Loucy (cell line): ENCODE measurements at regions not wholly inside any gene's neighbourhood (a gene's known extent, or its start where the extent isn't known, plus 50 kb on each side); places are given as distances from the start of the nearest gene placed in this dataset.

Source experiments
- CTCF ChIP-seq: fragments of 200-600 bp; sonication (generic); conservative IDR thresholded peaks from 2 replicates; pipeline ENCODE4 v1.5.1; 2014; ENCODE audit warnings: mild to moderate bottlenecking, antibody characterized with exemption, low read length
- EZH2phosphoT487 ChIP-seq: fragments of 200-600 bp; IDR thresholded peaks from 2 replicates; pipeline ENCODE4 v1.6.1; 2018; ENCODE audit warnings: antibody characterized with exemption, mild to moderate bottlenecking, moderate library complexity, borderline replicate concordance

- no peak for TF ChIP-seq CTCF
- no peak for TF ChIP-seq EZH2phosphoT487
Observed at GRCh38 chr15:70556151-70556741, 207.1 kb downstream of the UACA start.
